Neural progenitor cell (in vitro differentiated cells): ENCODE measurements at regions not wholly inside any gene's neighbourhood (a gene's known extent, or its start where the extent isn't known, plus 50 kb on each side); places are given as distances from the start of the nearest gene placed in this dataset.

ENCODE experiments used
- CTCF ChIP-seq: fragments of 200-600 bp; sonication (generic); IDR thresholded peaks from 2 replicates; pipeline ENCODE4 v1.5.1; 2017; ENCODE audit warnings: antibody characterized with exemption, mild to moderate bottlenecking
- EZH2 ChIP-seq: fragments of 200-600 bp; sonication (generic); IDR thresholded peaks from 2 replicates; pipeline ENCODE4 v1.6.1; 2017; ENCODE audit warnings: antibody characterized with exemption, mild to moderate bottlenecking, moderate library complexity

- no peak for TF ChIP-seq CTCF
- no peak for TF ChIP-seq EZH2
Measured at GRCh38 chr12:92988622-92989130, 59.6 kb upstream of the EEA1 start.
